Vagina (tissue), 2 donors: ENCODE measurements at regions not wholly inside any gene's neighbourhood (a gene's known extent, or its start where the extent isn't known, plus 50 kb on each side); places are given as distances from the start of the nearest gene placed in this dataset.

Source experiments
- DNase-seq, 2 donors: peaks; one replicate each; pipeline ENCODE4 v3.0.0-alpha.2; 2017; ENCODE audit errors: extremely low spot score in 2 of 2
- H3K27ac ChIP-seq: fragments of 200-600 bp; sonication (generic); one replicate; pipeline ENCODE4 v1.5.1; 2019
- H3K27me3 ChIP-seq: fragments of 200-600 bp; sonication (generic); one replicate; pipeline ENCODE4 v1.5.1; 2019
- H3K36me3 ChIP-seq, 2 donors: fragments of 200-600 bp; sonication (generic); one replicate each; pipeline ENCODE4 v1.5.1; 2017 to 2019
- H3K4me1 ChIP-seq: fragments of 200-600 bp; sonication (generic); one replicate; pipeline ENCODE4 v1.5.1; 2019
- H3K4me3 ChIP-seq, 2 donors: fragments of 200-600 bp; sonication (generic); 1 replicate in 1 of 2; 2 replicates in 1 of 2; pipeline ENCODE4 v1.5.1; 2016 to 2019
- H3K9me3 ChIP-seq: fragments of 200-600 bp; sonication (generic); one replicate; pipeline ENCODE4 v1.5.1; 2019
- CTCF ChIP-seq, 3 experiments: fragments of 450-650 bp in 2 of 3; fragments of 200-600 bp in 1 of 3; sonication (generic) in 1 of 3; IDR thresholded peaks; one replicate each; pipeline ENCODE4 v1.5.1; 2017 to 2019; ENCODE audit warnings: antibody characterized with exemption in 3 of 3, mild to moderate bottlenecking in 2 of 3, moderate library complexity in 2 of 3
- POLR2A ChIP-seq, 2 donors: fragments of 450-650 bp; IDR thresholded peaks; one replicate each; pipeline ENCODE4 v1.6.1; 2017; ENCODE audit warnings: antibody characterized with exemption in 2 of 2, mild to moderate bottlenecking in 2 of 2, moderate library complexity in 2 of 2
- POLR2AphosphoS5 ChIP-seq, 2 donors: sonication (generic); formaldehyde crosslinking; IDR thresholded peaks; one replicate each; pipeline ENCODE4 v1.9.0; 2017; ENCODE audit warnings: antibody characterized with exemption in 2 of 2, mild to moderate bottlenecking in 2 of 2, low read depth in 1 of 2; ENCODE audit not compliant: insufficient read depth in 1 of 2
- intact Hi-C: fragments of 100-400 bp; cut with DNase I; formaldehyde crosslinking; loops from one replicate; pipeline ENCODE4 v1.15.1; 2023

DNA sequence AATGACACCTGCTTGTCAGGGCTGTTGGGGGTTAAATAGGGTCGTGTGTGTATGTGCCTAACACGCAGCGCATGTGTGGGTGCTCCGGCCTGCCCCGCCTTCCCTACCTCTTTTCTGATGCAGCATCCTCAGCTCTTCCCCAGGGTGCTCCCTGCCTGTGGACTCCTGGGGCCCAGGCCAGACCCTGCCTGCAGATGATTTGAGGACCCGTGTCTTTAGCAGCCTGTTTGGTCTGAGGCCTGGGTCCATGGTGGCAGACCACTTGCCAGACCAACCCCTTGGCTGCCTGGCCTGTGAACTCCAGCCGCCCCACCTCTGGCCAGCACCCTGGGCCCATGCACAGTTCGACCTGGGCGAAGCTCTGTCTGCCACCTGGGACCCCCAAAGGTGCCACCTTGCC is 57.0 kb upstream of the SIM2 start:
- Histone ChIP-seq H3K27ac (no peak overlapping the region), H3K4me1 (no peaks in the 10 kb centered on the region), H3K4me3 (no peak overlapping the region), H3K36me3 (no peaks in the 10 kb centered on the region), H3K9me3 (no peaks in the 10 kb centered on the region), H3K27me3 (no peaks in the 10 kb centered on the region)
- intact Hi-C loops, result no loop called here
- no peak for DNase-seq
- TF ChIP-seq CTCF (IDR thresholded peaks at IDR 0.05), result no peak

DNA sequence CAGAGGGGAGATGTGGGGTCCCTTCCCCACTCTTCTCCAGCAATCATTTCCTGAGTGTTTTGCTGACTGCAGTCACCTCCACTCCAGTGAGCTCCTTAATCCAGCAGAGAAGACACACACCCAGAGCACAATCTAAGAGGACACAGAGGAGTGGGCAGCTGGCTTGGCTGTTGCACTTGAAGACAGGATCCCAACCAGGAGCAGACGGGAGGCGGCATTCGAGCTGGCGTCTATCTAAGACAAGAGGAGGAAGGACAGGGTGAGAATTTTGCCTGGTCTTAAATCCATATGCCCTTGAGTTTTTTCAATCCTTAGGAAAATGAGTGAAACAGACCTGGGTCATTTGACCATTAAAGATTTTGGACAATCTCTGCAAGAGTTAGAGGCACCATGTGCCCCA is 56.1 kb upstream of the SIM2 start:
- Histone ChIP-seq H3K27ac (no peak overlapping the region), H3K27me3 (no peaks in the 10 kb centered on the region), H3K9me3 (no peaks in the 10 kb centered on the region), H3K36me3 (no peaks in the 10 kb centered on the region), H3K4me3 (no peak overlapping the region), H3K4me1 (no peaks in the 10 kb centered on the region)
- intact Hi-C loops, result no loop called here
- no peak for DNase-seq
- TF ChIP-seq POLR2A (IDR thresholded peaks at IDR 0.05), result no peak
- no peak for TF ChIP-seq POLR2AphosphoS5 (IDR thresholded peaks at IDR 0.05; ENCODE audit: insufficient read depth in 1 of 2, low read depth in 1 of 2)
- TF ChIP-seq CTCF (IDR thresholded peaks at IDR 0.05), result no peak

DNA sequence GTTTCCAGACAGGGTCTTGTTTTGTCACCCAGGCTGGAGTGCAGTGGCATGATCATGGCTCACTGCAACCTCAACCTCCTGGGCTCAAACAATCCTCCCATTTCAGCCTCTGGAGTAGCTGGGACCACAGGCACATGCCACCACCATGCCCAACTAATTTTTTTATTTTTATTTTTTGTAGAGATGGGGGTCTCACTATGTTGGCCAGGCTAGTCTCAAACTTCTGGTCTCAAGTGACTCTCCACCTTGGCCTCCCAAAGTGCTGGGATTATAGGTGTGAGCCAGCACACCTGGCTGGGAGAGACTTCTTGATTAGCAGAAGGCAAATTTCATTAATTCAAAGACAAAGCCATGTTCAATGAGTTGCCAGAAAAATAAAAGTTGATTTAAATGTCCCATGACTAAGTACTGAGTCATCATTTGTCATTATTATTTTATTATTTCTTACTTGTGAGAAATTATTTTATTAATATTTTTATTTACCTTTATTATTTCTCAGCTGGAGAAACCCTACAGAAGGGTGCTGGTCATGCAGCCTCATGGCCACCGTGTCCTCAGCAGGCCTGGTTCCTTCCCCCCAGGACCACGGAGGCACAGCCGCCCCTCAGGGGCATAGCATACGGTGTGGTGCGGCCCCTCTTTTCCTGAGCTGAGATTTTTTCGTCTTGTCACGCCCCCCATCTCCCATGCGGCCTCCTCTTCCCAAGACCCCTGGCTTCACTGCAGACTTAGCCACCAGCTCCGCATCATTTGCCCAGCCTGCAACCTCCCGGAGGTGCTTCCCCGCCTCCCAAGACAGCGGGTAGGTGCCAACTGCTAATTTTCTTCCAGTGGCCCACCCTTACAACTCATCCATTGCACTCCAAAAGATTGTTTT is 55.3 kb upstream of the SIM2 start:
- intact Hi-C loops, result no loop called here
- no peak for TF ChIP-seq POLR2A (IDR thresholded peaks at IDR 0.05)

DNA sequence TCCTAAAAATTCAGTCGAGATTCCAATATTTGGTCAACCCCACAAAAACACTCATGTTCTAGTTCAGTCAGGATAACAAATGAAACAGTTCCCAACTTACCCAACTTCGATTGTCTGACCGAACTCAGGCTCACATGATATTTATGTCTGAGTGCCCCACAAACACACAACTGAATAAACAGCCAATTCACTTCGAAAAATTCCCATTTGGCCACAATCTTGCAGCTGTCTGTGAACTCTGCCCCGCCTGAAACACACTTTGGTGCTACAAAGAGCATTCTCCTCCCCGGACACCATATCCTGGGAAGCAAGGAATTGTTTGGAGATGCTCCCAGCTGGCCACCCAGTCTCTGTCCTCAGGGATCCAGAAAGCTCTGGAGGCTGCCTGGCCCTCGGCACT is 52.9 kb upstream of the SIM2 start:
- H3K4me1 ChIP-seq, result no peaks in the 10 kb centered on the region
- TF ChIP-seq POLR2A (IDR thresholded peaks at IDR 0.05), result no peak
- no peak overlapping the region for H3K4me3 ChIP-seq
- H3K36me3 ChIP-seq, result no peaks in the 10 kb centered on the region
- no peak for DNase-seq
- no peak overlapping the region for H3K27ac ChIP-seq
- H3K27me3 ChIP-seq, result no peaks in the 10 kb centered on the region
- no peaks in the 10 kb centered on the region for H3K9me3 ChIP-seq
- intact Hi-C loops, result no loop called here

More for the DNA sequence above, 55.3 kb upstream of the SIM2 start:
- Histone ChIP-seq H3K27me3 (no peaks in the 10 kb centered on the region), H3K27ac (no peak overlapping the region), H3K36me3 (no peaks in the 10 kb centered on the region), H3K4me1 (no peaks in the 10 kb centered on the region), H3K9me3 (no peaks in the 10 kb centered on the region), H3K4me3 (no peak overlapping the region)
- DNase-seq, result no peak

GRCh38 chr21:36646645-36647044 is 52.3 kb upstream of the SIM2 start:
- Histone ChIP-seq H3K4me1 (no peaks in the 10 kb centered on the region), H3K4me3 (no peak overlapping the region), H3K27me3 (no peaks in the 10 kb centered on the region), H3K27ac (no peak overlapping the region), H3K9me3 (no peaks in the 10 kb centered on the region), H3K36me3 (no peaks in the 10 kb centered on the region)
- no peak for TF ChIP-seq POLR2AphosphoS5 (IDR thresholded peaks at IDR 0.05; ENCODE audit: insufficient read depth in 1 of 2, low read depth in 1 of 2)
- TF ChIP-seq POLR2A (IDR thresholded peaks at IDR 0.05), result no peak
- no peak for TF ChIP-seq CTCF (IDR thresholded peaks at IDR 0.05)
- no peak for DNase-seq
- intact Hi-C loops, result no loop called here

- TF ChIP-seq POLR2AphosphoS5 (IDR thresholded peaks at IDR 0.05; ENCODE audit: insufficient read depth in 1 of 2, low read depth in 1 of 2) (no peak), POLR2A (IDR thresholded peaks at IDR 0.05) (no peak), CTCF (IDR thresholded peaks at IDR 0.05) (no peak)
- intact Hi-C loops, result no loop called here
- no peak overlapping the region for H3K4me3 ChIP-seq
- no peaks in the 10 kb centered on the region for H3K36me3 ChIP-seq
- H3K27me3 ChIP-seq, result no peaks in the 10 kb centered on the region
- DNase-seq, result no peak
- no peak overlapping the region for H3K27ac ChIP-seq
- H3K4me1 ChIP-seq, result no peaks in the 10 kb centered on the region
- H3K9me3 ChIP-seq, result no peaks in the 10 kb centered on the region
Observed at GRCh38 chr21:36647279-36648093, 51.4 kb upstream of the SIM2 start.
